ENCODE measurements at regions not wholly inside any gene's neighbourhood (a gene's known extent, or its start where the extent isn't known, plus 50 kb on each side); places are given as distances from the start of the nearest gene placed in this dataset.

DNA sequence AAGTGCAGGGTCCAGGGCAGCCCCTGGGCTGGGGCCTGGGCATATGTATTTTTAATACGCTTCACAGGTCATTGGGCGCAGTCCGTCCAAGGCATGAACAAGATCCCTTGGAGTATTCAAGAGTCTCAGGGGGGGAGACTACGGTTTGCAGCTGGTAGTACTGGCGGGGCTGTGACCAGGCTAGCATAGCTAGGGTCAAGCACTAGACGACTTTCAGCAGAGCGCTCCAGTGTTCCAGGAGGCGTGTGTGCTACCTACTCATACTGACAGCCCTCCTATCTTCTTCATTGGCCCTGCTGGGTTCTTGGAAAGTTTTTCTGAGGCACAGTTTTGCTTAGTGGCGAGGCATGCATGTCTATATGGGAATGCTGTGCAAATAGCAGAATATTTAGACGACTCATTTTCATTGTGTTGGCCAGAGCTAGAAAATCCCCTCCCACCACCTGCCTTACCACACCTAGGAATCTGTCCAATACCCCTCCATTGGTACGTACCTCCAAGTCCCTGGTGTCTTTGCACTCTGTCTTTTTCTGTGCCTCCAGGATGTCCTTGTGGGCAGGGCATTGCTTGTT, 68.2 kb downstream of the GLI2 start:
- TF ChIP-seq, protein P1, sequence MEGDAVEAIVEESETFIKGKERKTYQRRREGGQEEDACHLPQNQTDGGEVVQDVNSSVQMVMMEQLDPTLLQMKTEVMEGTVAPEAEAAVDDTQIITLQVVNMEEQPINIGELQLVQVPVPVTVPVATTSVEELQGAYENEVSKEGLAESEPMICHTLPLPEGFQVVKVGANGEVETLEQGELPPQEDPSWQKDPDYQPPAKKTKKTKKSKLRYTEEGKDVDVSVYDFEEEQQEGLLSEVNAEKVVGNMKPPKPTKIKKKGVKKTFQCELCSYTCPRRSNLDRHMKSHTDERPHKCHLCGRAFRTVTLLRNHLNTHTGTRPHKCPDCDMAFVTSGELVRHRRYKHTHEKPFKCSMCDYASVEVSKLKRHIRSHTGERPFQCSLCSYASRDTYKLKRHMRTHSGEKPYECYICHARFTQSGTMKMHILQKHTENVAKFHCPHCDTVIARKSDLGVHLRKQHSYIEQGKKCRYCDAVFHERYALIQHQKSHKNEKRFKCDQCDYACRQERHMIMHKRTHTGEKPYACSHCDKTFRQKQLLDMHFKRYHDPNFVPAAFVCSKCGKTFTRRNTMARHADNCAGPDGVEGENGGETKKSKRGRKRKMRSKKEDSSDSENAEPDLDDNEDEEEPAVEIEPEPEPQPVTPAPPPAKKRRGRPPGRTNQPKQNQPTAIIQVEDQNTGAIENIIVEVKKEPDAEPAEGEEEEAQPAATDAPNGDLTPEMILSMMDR (IDR thresholded peaks at IDR 0.05; ENCODE audit: partially characterized antibody, unreplicated experiment), result no peak
- Mint-ChIP-seq H3K27ac (ENCODE audit: unreplicated experiment) (no peak overlapping the region), H3K36me3 (ENCODE audit: unreplicated experiment) (no peaks in the 10 kb centered on the region), H3K9me3 (ENCODE audit: unreplicated experiment) (peaks cover 8% of the 10 kb centered on the region), H3K4me1 (ENCODE audit: low read depth, unreplicated experiment) (peaks cover 12% of the 10 kb centered on the region), H3K27me3 (ENCODE audit: unreplicated experiment) (peaks cover 1% of the 10 kb centered on the region), H3K4me3 (ENCODE audit: unreplicated experiment) (no peak overlapping the region)
- no peak for DNase-seq

DNA sequence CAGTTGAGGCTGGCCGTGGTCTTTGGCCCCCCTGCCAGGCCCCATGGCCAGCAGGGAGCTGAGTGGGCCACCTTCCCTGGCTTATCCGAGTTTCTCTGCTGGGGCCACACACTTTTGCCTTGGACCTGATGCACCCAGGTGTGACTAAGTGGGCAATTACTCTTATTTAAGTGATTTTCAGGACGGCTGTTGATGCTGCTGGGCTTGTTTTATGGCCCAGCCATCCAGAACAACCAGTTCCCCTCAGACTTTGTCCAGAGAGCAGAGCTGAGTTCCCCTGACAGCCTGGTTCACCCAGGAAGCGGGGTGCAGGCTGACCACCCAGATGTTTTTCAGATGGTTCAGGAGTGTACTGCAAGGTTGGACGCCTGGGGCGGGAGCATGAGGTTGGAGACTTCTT, 68.8 kb downstream of the GLI2 start:
- Mint-ChIP-seq H3K27ac (ENCODE audit: unreplicated experiment) (no peak overlapping the region), H3K9me3 (ENCODE audit: unreplicated experiment) (peaks cover 10% of the 10 kb centered on the region), H3K27me3 (ENCODE audit: unreplicated experiment) (peaks cover 1% of the 10 kb centered on the region), H3K4me1 (ENCODE audit: low read depth, unreplicated experiment) (peaks cover 15% of the 10 kb centered on the region), H3K4me3 (ENCODE audit: unreplicated experiment) (no peak overlapping the region), H3K36me3 (ENCODE audit: unreplicated experiment) (no peaks in the 10 kb centered on the region)
- DNase-seq, result no peak
- TF ChIP-seq, protein P1 (IDR thresholded peaks at IDR 0.05; ENCODE audit: partially characterized antibody, unreplicated experiment), result no peak

DNA sequence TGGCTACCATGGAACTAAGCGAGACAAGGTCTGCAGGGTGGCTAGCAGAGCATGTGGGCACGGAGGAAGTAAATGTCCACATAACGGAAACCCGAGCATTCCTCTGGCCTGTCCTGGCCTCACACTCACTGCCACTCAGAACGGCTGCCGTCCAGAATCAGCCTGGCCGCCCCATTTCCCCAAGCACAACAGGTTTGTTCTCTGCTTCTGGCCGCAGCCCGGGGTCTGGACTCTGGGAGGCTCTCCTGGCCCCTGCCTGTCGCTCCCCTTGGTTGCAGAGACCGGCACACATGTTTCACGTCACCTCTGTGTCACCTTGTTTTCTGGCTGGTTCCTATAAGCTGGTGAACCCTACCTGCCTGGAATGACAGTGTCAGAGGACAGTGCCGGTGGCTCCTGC, 69.3 kb downstream of the GLI2 start:
- H3K36me3 Mint-ChIP-seq (ENCODE audit: unreplicated experiment), result no peaks in the 10 kb centered on the region
- H3K4me3 Mint-ChIP-seq (ENCODE audit: unreplicated experiment), result no peak overlapping the region
- DNase-seq, result no peak
- peaks cover 15% of the 10 kb centered on the region for H3K4me1 Mint-ChIP-seq (ENCODE audit: low read depth, unreplicated experiment)
- H3K27ac Mint-ChIP-seq (ENCODE audit: unreplicated experiment), result no peak overlapping the region
- TF ChIP-seq, protein P1 (IDR thresholded peaks at IDR 0.05; ENCODE audit: partially characterized antibody, unreplicated experiment), result no peak
- H3K27me3 Mint-ChIP-seq (ENCODE audit: unreplicated experiment), result peaks cover 1% of the 10 kb centered on the region
- H3K9me3 Mint-ChIP-seq (ENCODE audit: unreplicated experiment), result peaks cover 10% of the 10 kb centered on the region

DNA sequence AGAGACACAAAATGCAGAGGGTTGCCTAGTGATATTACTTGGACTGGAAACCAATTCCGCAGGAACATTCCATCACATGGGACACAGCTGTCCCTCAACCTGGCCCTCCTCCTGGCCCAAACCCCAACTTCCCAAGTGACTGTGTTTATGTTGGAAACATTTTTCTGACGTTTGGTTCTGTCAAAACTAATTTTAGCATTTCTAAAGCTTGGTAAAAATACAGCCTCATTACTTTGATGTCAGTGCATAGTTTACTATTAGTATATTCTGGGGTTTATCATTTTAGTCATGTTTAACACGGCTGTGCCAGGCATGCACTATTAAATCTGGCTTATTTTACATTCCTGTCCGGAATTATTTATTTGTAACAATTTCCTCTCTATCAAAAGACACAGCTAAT, 69.9 kb downstream of the GLI2 start:
- H3K27me3 Mint-ChIP-seq (ENCODE audit: unreplicated experiment), result peaks cover 1% of the 10 kb centered on the region
- no peak for DNase-seq
- TF ChIP-seq, protein P1 (IDR thresholded peaks at IDR 0.05; ENCODE audit: partially characterized antibody, unreplicated experiment), result no peak
- peaks cover 16% of the 10 kb centered on the region for H3K4me1 Mint-ChIP-seq (ENCODE audit: low read depth, unreplicated experiment)
- no peak overlapping the region for H3K4me3 Mint-ChIP-seq (ENCODE audit: unreplicated experiment)
- peaks cover 11% of the 10 kb centered on the region for H3K9me3 Mint-ChIP-seq (ENCODE audit: unreplicated experiment)
- no peaks in the 10 kb centered on the region for H3K36me3 Mint-ChIP-seq (ENCODE audit: unreplicated experiment)
- H3K27ac Mint-ChIP-seq (ENCODE audit: unreplicated experiment), result no peak overlapping the region

DNA sequence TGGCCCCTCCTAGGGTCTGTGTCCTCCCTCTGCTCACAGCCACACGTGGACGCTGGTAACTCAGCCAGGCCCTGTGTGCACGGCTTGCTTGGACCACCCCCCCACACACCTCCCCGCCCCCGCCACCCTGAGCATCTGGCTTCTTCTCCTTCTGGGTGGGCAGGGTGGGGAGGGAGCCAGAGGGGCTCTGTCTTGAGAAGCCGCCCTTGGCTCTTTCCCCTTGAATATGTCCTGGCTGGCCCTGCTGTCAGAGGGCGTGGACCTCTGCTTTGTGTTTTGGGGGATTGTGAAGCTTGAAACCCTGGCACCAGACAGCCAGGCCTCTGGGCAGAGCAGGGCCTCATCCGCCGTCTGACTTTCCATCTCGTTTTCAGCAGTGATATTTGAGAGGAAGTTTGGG, 72.1 kb downstream of the GLI2 start:
- Mint-ChIP-seq H3K4me3 (ENCODE audit: unreplicated experiment) (no peak overlapping the region), H3K9me3 (ENCODE audit: unreplicated experiment) (peaks cover 9% of the 10 kb centered on the region), H3K36me3 (ENCODE audit: unreplicated experiment) (no peaks in the 10 kb centered on the region), H3K27ac (ENCODE audit: unreplicated experiment) (no peak overlapping the region), H3K27me3 (ENCODE audit: unreplicated experiment) (peaks cover 5% of the 10 kb centered on the region), H3K4me1 (ENCODE audit: low read depth, unreplicated experiment) (peaks cover 14% of the 10 kb centered on the region)
- no peak for DNase-seq
- TF ChIP-seq, protein P1 (IDR thresholded peaks at IDR 0.05; ENCODE audit: partially characterized antibody, unreplicated experiment), result no peak
